ENCODE measurements at regions not wholly inside any gene's neighbourhood (a gene's known extent, or its start where the extent isn't known, plus 50 kb on each side); places are given as distances from the start of the nearest gene placed in this dataset.

GRCh38 chr11:105381941-105382340, 227.9 kb upstream of the GRIA4 start:
- TF ChIP-seq CTCF (IDR thresholded peaks at IDR 0.05) (no peak), POLR2A (IDR thresholded peaks at IDR 0.05) (no peak)
